ENCODE measurements at regions not wholly inside any gene's neighbourhood (a gene's known extent, or its start where the extent isn't known, plus 50 kb on each side); places are given as distances from the start of the nearest gene placed in this dataset.

DNA sequence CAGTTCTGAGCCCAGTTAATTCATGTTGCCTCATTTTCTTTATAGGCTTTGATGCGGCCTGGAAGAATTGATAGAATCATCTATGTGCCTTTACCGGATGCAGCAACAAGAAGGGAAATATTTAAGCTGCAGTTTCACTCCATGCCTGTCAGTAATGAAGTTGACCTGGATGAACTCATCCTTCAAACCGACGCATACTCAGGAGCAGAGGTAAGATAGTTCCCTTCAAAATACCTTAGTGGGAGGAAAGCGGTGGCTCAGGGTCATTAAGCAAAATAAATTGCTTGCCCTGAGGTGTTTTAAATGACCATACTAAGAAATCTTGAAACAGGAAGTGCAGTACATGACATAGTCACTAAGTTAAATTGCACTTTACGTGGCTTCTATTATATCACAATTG is 140.6 kb upstream of the SPRY1 start:
- TF ChIP-seq POLR2A (IDR thresholded peaks at IDR 0.05): no peak
- TF ChIP-seq, protein P1, sequence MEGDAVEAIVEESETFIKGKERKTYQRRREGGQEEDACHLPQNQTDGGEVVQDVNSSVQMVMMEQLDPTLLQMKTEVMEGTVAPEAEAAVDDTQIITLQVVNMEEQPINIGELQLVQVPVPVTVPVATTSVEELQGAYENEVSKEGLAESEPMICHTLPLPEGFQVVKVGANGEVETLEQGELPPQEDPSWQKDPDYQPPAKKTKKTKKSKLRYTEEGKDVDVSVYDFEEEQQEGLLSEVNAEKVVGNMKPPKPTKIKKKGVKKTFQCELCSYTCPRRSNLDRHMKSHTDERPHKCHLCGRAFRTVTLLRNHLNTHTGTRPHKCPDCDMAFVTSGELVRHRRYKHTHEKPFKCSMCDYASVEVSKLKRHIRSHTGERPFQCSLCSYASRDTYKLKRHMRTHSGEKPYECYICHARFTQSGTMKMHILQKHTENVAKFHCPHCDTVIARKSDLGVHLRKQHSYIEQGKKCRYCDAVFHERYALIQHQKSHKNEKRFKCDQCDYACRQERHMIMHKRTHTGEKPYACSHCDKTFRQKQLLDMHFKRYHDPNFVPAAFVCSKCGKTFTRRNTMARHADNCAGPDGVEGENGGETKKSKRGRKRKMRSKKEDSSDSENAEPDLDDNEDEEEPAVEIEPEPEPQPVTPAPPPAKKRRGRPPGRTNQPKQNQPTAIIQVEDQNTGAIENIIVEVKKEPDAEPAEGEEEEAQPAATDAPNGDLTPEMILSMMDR (IDR thresholded peaks at IDR 0.05): no peak
- H3K4me1 ChIP-seq: peaks cover 0 to 18% (median 0%) of the 10 kb centered on the region in 3 donors
- 91 to 92% methylated on average over 6 of the region's 6 CpGs for WGBS, 2 donors
- peaks cover 0 to 9% (median 0%) of the 10 kb centered on the region in 3 donors for H3K36me3 ChIP-seq
- H3K27me3 ChIP-seq: no peaks in the 10 kb centered on the region
- no peak for DNase-seq
- no peak overlapping the region for H3K27ac ChIP-seq
- intact Hi-C loops (cut with DNase I): no loop called here
- no peaks in the 10 kb centered on the region for H3K9me3 ChIP-seq
- H3K4me3 ChIP-seq: no peak overlapping the region

DNA sequence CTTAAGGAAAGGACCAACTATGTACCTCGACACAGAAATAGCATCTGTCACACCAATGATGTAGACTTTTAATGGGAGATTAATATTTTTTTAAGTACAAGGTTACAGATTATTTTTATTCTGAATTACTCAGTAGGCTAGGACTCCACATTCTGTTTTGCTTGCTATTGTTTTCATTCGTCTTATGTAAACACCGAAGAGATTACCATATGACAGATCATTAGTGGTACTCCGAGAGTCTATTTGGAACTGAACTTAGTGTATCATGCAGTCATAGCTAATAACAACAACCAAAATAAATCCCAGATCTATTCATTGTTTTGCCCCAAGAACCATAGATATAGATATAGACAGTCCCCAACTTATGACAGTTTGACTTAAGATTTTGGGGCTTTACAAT is 139.7 kb upstream of the SPRY1 start:
- Histone ChIP-seq H3K4me1 (peaks cover 0 to 11% (median 0%) of the 10 kb centered on the region in 3 donors), H3K9me3 (no peaks in the 10 kb centered on the region), H3K36me3 (peaks cover 0 to 9% (median 0%) of the 10 kb centered on the region in 3 donors), H3K27me3 (no peaks in the 10 kb centered on the region), H3K27ac (no peak overlapping the region), H3K4me3 (no peak overlapping the region)
- intact Hi-C loops (cut with DNase I): no loop called here
- no peak for DNase-seq
- TF ChIP-seq, protein P1 (IDR thresholded peaks at IDR 0.05): no peak
- TF ChIP-seq POLR2A (IDR thresholded peaks at IDR 0.05): no peak
- WGBS, 2 donors: 73 to 75% methylated on average over 4 of the region's 4 CpGs

DNA sequence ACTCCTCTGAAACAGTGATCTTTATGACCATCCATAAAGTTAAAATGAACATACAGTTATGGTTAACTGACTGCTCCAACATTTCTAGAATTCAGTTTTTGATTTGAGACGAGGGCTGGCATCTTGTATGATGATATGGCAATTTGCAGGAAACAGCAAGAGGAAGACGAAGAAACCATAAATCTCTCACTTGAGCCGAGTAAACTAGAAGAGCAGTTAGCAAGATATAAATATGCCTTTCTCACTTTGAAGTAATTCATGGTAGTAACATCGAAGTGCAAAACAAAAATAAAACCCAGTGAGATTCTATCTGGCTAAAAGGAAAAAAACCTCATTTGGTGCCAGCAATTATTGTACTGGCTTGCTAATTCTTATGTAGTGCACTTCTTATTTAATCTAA is 139.0 kb upstream of the SPRY1 start:
- Histone ChIP-seq H3K4me3 (no peak overlapping the region), H3K27ac (no peak overlapping the region), H3K4me1 (peaks cover 0 to 11% (median 0%) of the 10 kb centered on the region in 3 donors), H3K36me3 (peaks cover 0 to 9% (median 0%) of the 10 kb centered on the region in 3 donors), H3K9me3 (no peaks in the 10 kb centered on the region), H3K27me3 (no peaks in the 10 kb centered on the region)
- intact Hi-C loops (cut with DNase I): no loop called here
- DNase-seq: no peak
- 55 to 63% methylated on average over 4 of the region's 4 CpGs for WGBS, 2 donors
- TF ChIP-seq, protein P1 (IDR thresholded peaks at IDR 0.05): no peak
- no peak for TF ChIP-seq POLR2A (IDR thresholded peaks at IDR 0.05)

DNA sequence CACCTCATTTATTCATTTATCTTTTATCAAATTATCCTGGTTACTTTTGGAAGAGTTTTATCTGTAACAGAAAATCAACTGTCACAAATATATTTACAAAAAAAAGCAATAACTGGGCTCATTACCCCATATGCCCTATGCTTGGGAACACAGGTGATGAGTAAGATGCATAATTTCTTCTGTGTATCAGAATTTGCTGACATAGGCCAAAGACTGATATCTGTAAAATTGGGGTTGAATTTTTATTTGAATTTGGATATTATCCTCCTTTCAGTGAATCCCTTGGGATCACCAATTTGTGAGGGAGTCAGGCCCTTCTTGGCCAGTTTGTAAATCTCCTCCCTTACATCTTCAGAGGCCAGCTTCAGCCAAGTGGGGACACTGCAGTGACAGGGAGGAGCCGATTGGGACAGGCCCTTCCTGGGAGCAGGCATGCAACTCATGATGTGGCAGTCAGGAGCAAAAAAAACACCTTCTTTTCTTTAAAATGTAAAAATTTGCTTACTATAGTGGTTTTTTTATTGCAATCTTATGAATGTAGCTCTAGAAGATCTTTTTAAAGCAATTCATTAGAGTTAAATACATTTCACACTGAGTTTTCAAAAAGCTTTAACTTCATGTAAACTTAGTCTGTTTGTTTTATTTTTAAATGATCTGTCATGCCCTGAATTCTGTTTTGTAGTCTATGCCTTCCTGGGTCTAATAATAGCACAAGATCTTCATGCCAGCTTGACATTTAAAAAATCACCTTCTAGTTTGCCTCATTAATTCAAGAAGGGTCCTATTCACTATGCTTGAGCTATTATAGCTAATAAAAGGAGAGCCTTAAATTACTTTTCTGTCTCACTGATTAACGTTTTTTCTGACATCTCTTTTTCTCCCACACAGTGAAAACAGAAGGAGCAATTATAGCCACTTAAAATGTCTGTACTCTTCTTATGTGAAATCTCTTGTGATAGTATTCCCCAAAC is 136.6 kb upstream of the SPRY1 start:
- Histone ChIP-seq H3K27ac (no peak overlapping the region), H3K36me3 (peaks cover 0 to 9% (median 0%) of the 10 kb centered on the region in 3 donors), H3K27me3 (no peaks in the 10 kb centered on the region), H3K4me1 (peaks cover 0 to 20% (median 0%) of the 10 kb centered on the region in 3 donors), H3K9me3 (no peaks in the 10 kb centered on the region), H3K4me3 (no peak overlapping the region)
- 49 to 62% methylated on average over 2 of the region's 2 CpGs for WGBS, 2 donors
- TF ChIP-seq, protein P1 (IDR thresholded peaks at IDR 0.05): no peak
- intact Hi-C loops (cut with DNase I): no loop called here
- no peak for DNase-seq

DNA sequence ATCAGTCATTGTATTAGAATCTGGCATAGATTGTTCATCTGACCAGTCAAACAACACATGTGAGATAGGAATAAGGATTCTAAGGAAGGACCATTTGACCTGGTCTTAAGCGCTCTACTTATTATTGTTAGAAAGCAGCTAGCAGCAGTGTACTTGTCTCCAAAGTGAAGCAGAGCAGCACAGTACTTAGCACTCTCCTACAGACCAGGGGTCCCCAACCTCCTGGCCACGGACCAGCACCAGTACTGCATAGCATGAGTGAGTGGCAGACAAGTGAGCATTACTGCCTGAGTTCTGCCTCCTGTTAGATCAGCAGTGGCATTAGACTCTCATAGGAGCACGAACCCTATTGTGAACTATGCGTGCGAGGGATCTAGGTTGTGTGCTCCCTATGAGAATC is 135.9 kb upstream of the SPRY1 start:
- Histone ChIP-seq H3K4me1 (peaks cover 0 to 27% (median 0%) of the 10 kb centered on the region in 3 donors), H3K27ac (no peak overlapping the region), H3K4me3 (no peak overlapping the region), H3K9me3 (no peaks in the 10 kb centered on the region), H3K27me3 (no peaks in the 10 kb centered on the region), H3K36me3 (peaks cover 0 to 9% (median 0%) of the 10 kb centered on the region in 3 donors)
- no peak for TF ChIP-seq POLR2A (IDR thresholded peaks at IDR 0.05)
- TF ChIP-seq, protein P1 (IDR thresholded peaks at IDR 0.05): no peak
- no peak for DNase-seq
- intact Hi-C loops (cut with DNase I): no loop called here
- 91 to 93% methylated on average over 5 of the region's 5 CpGs for WGBS, 2 donors
